Fibroblast of lung (primary cell): ENCODE measurements at regions not wholly inside any gene's neighbourhood (a gene's known extent, or its start where the extent isn't known, plus 50 kb on each side); places are given as distances from the start of the nearest gene placed in this dataset.

Experiments
- DNase-seq, 2 donors: peaks; one replicate each; pipeline versions ENCODE4 v3.0.0 to v3.0.0-alpha.2; 2010; ENCODE audit warnings: low read depth in 2 of 2
- H2AFZ ChIP-seq: 2 replicates; pipeline ENCODE4 v1.5.1; 2012; ENCODE audit warnings: low read length, control low read depth, inconsistent platforms
- H3K27ac ChIP-seq: 2 replicates; pipeline ENCODE4 v1.5.1; 2011; ENCODE audit warnings: low read length, control low read depth; ENCODE audit not compliant: insufficient read depth
- H3K27me3 ChIP-seq: 2 replicates; pipeline ENCODE4 v1.5.1; 2011; ENCODE audit warnings: mild to moderate bottlenecking, low read length; ENCODE audit not compliant: control insufficient read depth, insufficient read depth
- H3K36me3 ChIP-seq: 2 replicates; pipeline ENCODE4 v1.5.1; 2011; ENCODE audit warnings: low read length; ENCODE audit not compliant: control insufficient read depth, insufficient read depth
- H3K4me1 ChIP-seq: 2 replicates; pipeline ENCODE4 v1.5.1; 2011; ENCODE audit warnings: low read length; ENCODE audit not compliant: control insufficient read depth, insufficient read depth; ENCODE audit errors: extremely low read depth
- H3K4me2 ChIP-seq: 2 replicates; pipeline ENCODE4 v1.5.1; 2011; ENCODE audit warnings: low read length, control low read depth; ENCODE audit not compliant: insufficient read depth; ENCODE audit errors: extremely low read depth
- H3K4me3 ChIP-seq, 4 experiments: fragments of 200-600 bp in 1 of 4; sonication (generic) in 1 of 4; replicated peaks in 1 of 4; 2 replicates each; pipeline ENCODE4 v1.5.1; 2011 to 2016; ENCODE audit warnings: low read length in 4 of 4, low read depth in 3 of 4, mild to moderate bottlenecking in 3 of 4, control low read depth in 2 of 4, inconsistent platforms in 1 of 4, mixed read lengths in 1 of 4; ENCODE audit not compliant: insufficient read depth in 1 of 4; ENCODE audit errors: control extremely low read depth in 1 of 4
- H3K79me2 ChIP-seq: 2 replicates; pipeline ENCODE4 v1.5.1; 2012; ENCODE audit warnings: mild to moderate bottlenecking, low read length, inconsistent platforms; ENCODE audit not compliant: control insufficient read depth, insufficient read depth
- H3K9ac ChIP-seq: 2 replicates; pipeline ENCODE4 v1.5.1; 2011; ENCODE audit warnings: mild to moderate bottlenecking, low read length, control low read depth; ENCODE audit not compliant: insufficient read depth
- H3K9me3 ChIP-seq: 2 replicates; pipeline ENCODE4 v1.5.1; 2012; ENCODE audit warnings: low read depth, low read length; ENCODE audit not compliant: control insufficient read depth, insufficient read depth
- H4K20me1 ChIP-seq: 2 replicates; pipeline ENCODE4 v1.5.1; 2011; ENCODE audit warnings: low read length; ENCODE audit not compliant: control insufficient read depth, insufficient read depth; ENCODE audit errors: extremely low read depth
- EZH2 ChIP-seq: IDR thresholded peaks from 2 replicates; pipeline ENCODE4 v1.5.1; 2012; ENCODE audit warnings: low read length, control low read depth, mild to moderate bottlenecking; ENCODE audit errors: missing control alignments
- TF ChIP-seq, protein P1 (sequence below), 2 donors: IDR thresholded peaks in 1 of 2; conservative IDR thresholded peaks in 1 of 2; 1 replicate in 1 of 2; 2 replicates in 1 of 2; pipeline ENCODE4 v1.5.1; 2011 to 2012; ENCODE audit warnings: low read length in 2 of 2, control low read depth in 1 of 2, inconsistent platforms in 1 of 2, low read depth in 1 of 2, mild to moderate bottlenecking in 1 of 2

DNA sequence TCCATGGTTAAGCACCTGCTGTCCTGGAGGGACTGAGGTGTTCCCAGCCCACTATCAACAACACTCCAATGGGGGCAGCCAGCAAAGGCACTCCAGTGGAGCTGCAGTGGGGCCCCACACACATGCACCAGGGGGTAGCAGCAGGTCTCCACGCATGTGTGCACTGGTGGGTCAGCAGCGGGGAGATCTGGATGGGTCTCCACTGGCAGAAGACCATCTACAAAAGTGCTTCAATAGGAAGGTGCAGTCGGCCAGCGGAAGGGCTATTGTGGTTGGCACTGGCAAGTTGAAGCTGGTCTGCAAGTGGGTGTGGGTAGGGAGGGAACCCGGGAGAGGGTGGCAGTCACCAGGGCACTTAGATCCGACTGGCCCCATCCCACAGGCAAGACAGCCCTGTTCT is 1355.4 kb downstream of the NSUN3 start:
- Histone ChIP-seq H3K27ac (no peak overlapping the region), H4K20me1 (no peaks in the 10 kb centered on the region), H3K4me3 (no peak overlapping the region), H3K4me2 (no peak overlapping the region), H3K9ac (no peak overlapping the region), H3K4me1 (no peaks in the 10 kb centered on the region), H3K79me2 (no peaks in the 10 kb centered on the region), H3K9me3 (no peaks in the 10 kb centered on the region), H3K27me3 (no peaks in the 10 kb centered on the region), H2AFZ (no peak overlapping the region), H3K36me3 (no peaks in the 10 kb centered on the region)
- no peak for TF ChIP-seq EZH2
- TF ChIP-seq, protein P1, sequence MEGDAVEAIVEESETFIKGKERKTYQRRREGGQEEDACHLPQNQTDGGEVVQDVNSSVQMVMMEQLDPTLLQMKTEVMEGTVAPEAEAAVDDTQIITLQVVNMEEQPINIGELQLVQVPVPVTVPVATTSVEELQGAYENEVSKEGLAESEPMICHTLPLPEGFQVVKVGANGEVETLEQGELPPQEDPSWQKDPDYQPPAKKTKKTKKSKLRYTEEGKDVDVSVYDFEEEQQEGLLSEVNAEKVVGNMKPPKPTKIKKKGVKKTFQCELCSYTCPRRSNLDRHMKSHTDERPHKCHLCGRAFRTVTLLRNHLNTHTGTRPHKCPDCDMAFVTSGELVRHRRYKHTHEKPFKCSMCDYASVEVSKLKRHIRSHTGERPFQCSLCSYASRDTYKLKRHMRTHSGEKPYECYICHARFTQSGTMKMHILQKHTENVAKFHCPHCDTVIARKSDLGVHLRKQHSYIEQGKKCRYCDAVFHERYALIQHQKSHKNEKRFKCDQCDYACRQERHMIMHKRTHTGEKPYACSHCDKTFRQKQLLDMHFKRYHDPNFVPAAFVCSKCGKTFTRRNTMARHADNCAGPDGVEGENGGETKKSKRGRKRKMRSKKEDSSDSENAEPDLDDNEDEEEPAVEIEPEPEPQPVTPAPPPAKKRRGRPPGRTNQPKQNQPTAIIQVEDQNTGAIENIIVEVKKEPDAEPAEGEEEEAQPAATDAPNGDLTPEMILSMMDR (conservative IDR thresholded peaks at IDR 0.05 in 1 of 2, IDR thresholded peaks at IDR 0.05 in 1 of 2; ENCODE audit: low read depth in 1 of 2, low read length in 2 of 2) = no peak
- no peak for DNase-seq

DNA sequence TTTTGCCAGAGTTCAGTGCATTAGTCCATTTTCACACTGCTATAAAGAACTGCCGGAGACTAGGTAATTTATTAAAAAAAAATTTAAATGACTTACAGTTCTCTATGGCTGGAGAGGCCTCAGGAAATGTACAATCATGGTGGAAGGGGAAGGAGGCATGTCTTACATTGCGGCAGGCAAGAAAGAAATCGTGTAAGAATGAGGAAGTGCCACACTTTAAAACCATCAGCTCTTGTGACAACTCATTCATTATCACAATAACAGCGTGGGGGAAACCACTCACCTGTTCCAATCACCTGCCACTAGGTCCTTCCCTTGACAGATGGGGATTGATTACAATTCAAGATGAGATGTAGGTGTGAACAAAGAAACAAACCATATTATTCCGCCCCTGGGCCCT is 1361.4 kb downstream of the NSUN3 start:
- no peak overlapping the region for H3K4me3 ChIP-seq
- H3K4me1 ChIP-seq = no peaks in the 10 kb centered on the region
- H3K79me2 ChIP-seq = no peaks in the 10 kb centered on the region
- no peak overlapping the region for H2AFZ ChIP-seq
- H4K20me1 ChIP-seq = no peaks in the 10 kb centered on the region
- no peaks in the 10 kb centered on the region for H3K36me3 ChIP-seq
- no peak for TF ChIP-seq EZH2
- TF ChIP-seq, protein P1 (conservative IDR thresholded peaks at IDR 0.05 in 1 of 2, IDR thresholded peaks at IDR 0.05 in 1 of 2; ENCODE audit: low read depth in 1 of 2, low read length in 2 of 2) = no peak
- H3K9ac ChIP-seq = no peak overlapping the region
- no peak for DNase-seq
- no peaks in the 10 kb centered on the region for H3K9me3 ChIP-seq
- no peak overlapping the region for H3K4me2 ChIP-seq
- H3K27me3 ChIP-seq = no peaks in the 10 kb centered on the region
- no peak overlapping the region for H3K27ac ChIP-seq

DNA sequence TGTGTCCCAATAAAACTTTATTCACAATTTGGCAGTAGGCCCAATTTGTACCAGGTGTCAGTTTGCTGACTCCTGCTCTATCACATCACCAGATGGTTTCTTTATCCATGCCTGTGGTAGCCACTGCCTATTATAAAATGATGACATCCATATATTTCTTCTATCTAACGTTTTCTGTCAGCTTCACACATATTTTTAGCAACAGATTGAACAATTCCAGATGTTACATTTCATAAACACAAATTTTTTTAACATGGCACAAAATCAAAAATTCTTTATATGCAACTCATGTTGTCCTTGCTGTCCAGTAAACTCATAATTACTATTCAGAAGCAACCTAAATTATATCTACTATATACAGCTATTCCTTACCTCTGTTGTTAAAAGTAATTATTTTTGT is 1371.6 kb downstream of the NSUN3 start:
- no peak overlapping the region for H3K4me2 ChIP-seq
- H3K36me3 ChIP-seq = no peaks in the 10 kb centered on the region
- H3K79me2 ChIP-seq = no peaks in the 10 kb centered on the region
- TF ChIP-seq, protein P1 (conservative IDR thresholded peaks at IDR 0.05 in 1 of 2, IDR thresholded peaks at IDR 0.05 in 1 of 2; ENCODE audit: low read depth in 1 of 2, low read length in 2 of 2) = no peak
- no peak for TF ChIP-seq EZH2
- peak in 1 of 2 donors; percentile 1 for DNase-seq
- no peak overlapping the region for H2AFZ ChIP-seq
- H4K20me1 ChIP-seq = no peaks in the 10 kb centered on the region
- H3K4me1 ChIP-seq = no peaks in the 10 kb centered on the region
- no peaks in the 10 kb centered on the region for H3K9me3 ChIP-seq
- H3K4me3 ChIP-seq = no peak overlapping the region
- no peak overlapping the region for H3K27ac ChIP-seq
- H3K27me3 ChIP-seq = no peaks in the 10 kb centered on the region
- no peak overlapping the region for H3K9ac ChIP-seq
